ENCODE measurements at regions not wholly inside any gene's neighbourhood (a gene's known extent, or its start where the extent isn't known, plus 50 kb on each side); places are given as distances from the start of the nearest gene placed in this dataset.

DNA sequence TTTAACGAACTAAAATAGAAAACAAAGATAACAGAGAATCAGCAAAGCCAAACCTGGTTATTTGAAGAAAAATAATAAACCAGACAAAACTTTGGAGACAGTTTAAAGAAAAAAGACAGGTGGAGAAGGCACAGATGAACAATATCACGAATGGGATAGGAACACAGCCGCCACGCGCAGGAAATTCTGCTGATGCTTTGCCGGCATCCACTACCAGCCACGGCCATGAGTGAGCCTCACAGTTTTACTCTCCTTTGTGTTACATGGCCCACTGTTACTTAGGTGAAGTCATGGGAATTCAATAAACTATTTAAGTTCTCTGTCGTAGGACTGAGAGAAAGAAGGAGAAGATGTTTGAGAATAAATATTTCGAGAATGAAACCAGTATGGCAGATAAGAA lies 503.4 kb downstream of the TTLL7 start:
- TF ChIP-seq, protein P1, sequence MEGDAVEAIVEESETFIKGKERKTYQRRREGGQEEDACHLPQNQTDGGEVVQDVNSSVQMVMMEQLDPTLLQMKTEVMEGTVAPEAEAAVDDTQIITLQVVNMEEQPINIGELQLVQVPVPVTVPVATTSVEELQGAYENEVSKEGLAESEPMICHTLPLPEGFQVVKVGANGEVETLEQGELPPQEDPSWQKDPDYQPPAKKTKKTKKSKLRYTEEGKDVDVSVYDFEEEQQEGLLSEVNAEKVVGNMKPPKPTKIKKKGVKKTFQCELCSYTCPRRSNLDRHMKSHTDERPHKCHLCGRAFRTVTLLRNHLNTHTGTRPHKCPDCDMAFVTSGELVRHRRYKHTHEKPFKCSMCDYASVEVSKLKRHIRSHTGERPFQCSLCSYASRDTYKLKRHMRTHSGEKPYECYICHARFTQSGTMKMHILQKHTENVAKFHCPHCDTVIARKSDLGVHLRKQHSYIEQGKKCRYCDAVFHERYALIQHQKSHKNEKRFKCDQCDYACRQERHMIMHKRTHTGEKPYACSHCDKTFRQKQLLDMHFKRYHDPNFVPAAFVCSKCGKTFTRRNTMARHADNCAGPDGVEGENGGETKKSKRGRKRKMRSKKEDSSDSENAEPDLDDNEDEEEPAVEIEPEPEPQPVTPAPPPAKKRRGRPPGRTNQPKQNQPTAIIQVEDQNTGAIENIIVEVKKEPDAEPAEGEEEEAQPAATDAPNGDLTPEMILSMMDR (IDR thresholded peaks at IDR 0.05) = no peak
- no peak for TF ChIP-seq EP300 (IDR thresholded peaks at IDR 0.05)
- no peak for TF ChIP-seq POLR2AphosphoS5 (IDR thresholded peaks at IDR 0.05)

Measured in upper lobe of left lung (tissue), 4 donors.